Neuronal stem cell (in vitro differentiated cells): ENCODE measurements at regions not wholly inside any gene's neighbourhood (a gene's known extent, or its start where the extent isn't known, plus 50 kb on each side); places are given as distances from the start of the nearest gene placed in this dataset.
"Not testable (repeated sequence)": the region's sequence is repeated elsewhere in the genome, so short reads cannot be mapped to it uniquely, and the experiment has no call there.

Experiments used
- DNase-seq: peaks from one replicate; pipeline ENCODE4 v3.0.0-alpha.2; 2013; ENCODE audit warnings: low spot score
- H2AFZ ChIP-seq: one replicate; pipeline ENCODE4 v1.6.1; 2013; ENCODE audit warnings: mild to moderate bottlenecking, low read length, inconsistent platforms
- H2AK5ac ChIP-seq: 2 replicates; pipeline ENCODE4 v1.6.1; 2013; ENCODE audit warnings: low read depth, mild to moderate bottlenecking, inconsistent platforms, low read length, moderate library complexity, mixed read lengths
- H2BK120ac ChIP-seq: 2 replicates; pipeline ENCODE4 v1.6.1; 2013; ENCODE audit warnings: low read depth, mild to moderate bottlenecking, inconsistent platforms, low read length, moderate library complexity, mixed read lengths
- H2BK12ac ChIP-seq: one replicate; pipeline ENCODE4 v1.6.1; 2013; ENCODE audit warnings: low read length, inconsistent platforms
- H2BK15ac ChIP-seq: 2 replicates; pipeline ENCODE4 v1.6.1; 2013; ENCODE audit warnings: mild to moderate bottlenecking, low read length, inconsistent platforms, mixed read lengths
- H2BK5ac ChIP-seq: one replicate; pipeline ENCODE4 v1.6.1; 2013; ENCODE audit warnings: inconsistent platforms, mild to moderate bottlenecking, low read length, moderate library complexity
- H3K14ac ChIP-seq: one replicate; pipeline ENCODE4 v1.6.1; 2013; ENCODE audit warnings: low read length, inconsistent platforms
- H3K18ac ChIP-seq: 2 replicates; pipeline ENCODE4 v1.6.1; 2013; ENCODE audit warnings: low read length, inconsistent platforms
- H3K23ac ChIP-seq: 2 replicates; pipeline ENCODE4 v1.6.1; 2013; ENCODE audit warnings: low read depth, mild to moderate bottlenecking, mixed read lengths, low read length, inconsistent platforms; ENCODE audit not compliant: poor library complexity
- H3K27ac ChIP-seq: replicated peaks from 3 replicates; pipeline ENCODE4 v1.5.1; 2013; ENCODE audit warnings: low read length, inconsistent platforms
- H3K27me3 ChIP-seq, 3 experiments: 2 replicates each; pipeline ENCODE4 v1.6.1; 2013; ENCODE audit warnings: low read length in 3 of 3, mild to moderate bottlenecking in 2 of 3, inconsistent platforms in 1 of 3, low read depth in 1 of 3, mixed read lengths in 1 of 3, moderate library complexity in 1 of 3; ENCODE audit not compliant: control insufficient read depth in 3 of 3, insufficient read depth in 3 of 3
- H3K36me3 ChIP-seq, 2 donors: replicated peaks in 1 of 2; 2 replicates each; pipeline ENCODE4 v1.6.1; 2013; ENCODE audit warnings: low read length in 2 of 2; ENCODE audit not compliant: control insufficient read depth in 2 of 2, insufficient read depth in 2 of 2
- H3K4ac ChIP-seq: 2 replicates; pipeline ENCODE4 v1.6.1; 2013; ENCODE audit warnings: inconsistent platforms, mild to moderate bottlenecking, low read length, moderate library complexity
- H3K4me1 ChIP-seq, 2 donors: 1 replicate in 1 of 2; 2 replicates in 1 of 2; pipeline ENCODE4 v1.6.1; 2013; ENCODE audit warnings: low read length in 2 of 2, low read depth in 1 of 2; ENCODE audit not compliant: control insufficient read depth in 2 of 2, insufficient read depth in 1 of 2
- H3K4me2 ChIP-seq: one replicate; pipeline ENCODE4 v1.6.1; 2013; ENCODE audit warnings: mild to moderate bottlenecking, low read length, inconsistent platforms; ENCODE audit not compliant: insufficient read depth, poor library complexity, severe bottlenecking
- H3K4me3 ChIP-seq, 2 donors: 2 replicates each; pipeline ENCODE4 v1.5.1; 2013; ENCODE audit warnings: low read length in 2 of 2, mild to moderate bottlenecking in 2 of 2, inconsistent platforms in 1 of 2, moderate library complexity in 1 of 2
- H3K79me1 ChIP-seq: one replicate; pipeline ENCODE4 v1.6.1; 2013; ENCODE audit warnings: low read depth, mild to moderate bottlenecking, inconsistent platforms, low read length, moderate library complexity
- H3K9ac ChIP-seq: one replicate; pipeline ENCODE4 v1.6.1; 2013; ENCODE audit warnings: mild to moderate bottlenecking, low read depth, low read length, inconsistent platforms; ENCODE audit not compliant: poor library complexity
- H3K9me3 ChIP-seq, 2 donors: replicated peaks in 1 of 2; 2 replicates each; pipeline versions ENCODE3 to v1.6.1; 2013; ENCODE audit warnings: low read length in 2 of 2, mild to moderate bottlenecking in 2 of 2, inconsistent platforms in 1 of 2, low read depth in 1 of 2, mixed read lengths in 1 of 2, moderate library complexity in 1 of 2; ENCODE audit not compliant: control insufficient read depth in 2 of 2, insufficient read depth in 1 of 2
- H4K8ac ChIP-seq: one replicate; pipeline ENCODE4 v1.6.1; 2013; ENCODE audit warnings: low read depth, mild to moderate bottlenecking, inconsistent platforms, low read length, moderate library complexity
- H4K91ac ChIP-seq: one replicate; pipeline ENCODE4 v1.6.1; 2013; ENCODE audit warnings: low read length, low read depth, mild to moderate bottlenecking, inconsistent platforms; ENCODE audit not compliant: poor library complexity
- WGBS, 2 donors: extraction: QIAGEN DNeasy Blood & Tissue Kit; methylation state at CpG; one replicate each; pipeline ENCODE4 v1.1.7; 2013; ENCODE audit warnings: missing lambda C conversion rate in 2 of 2, mixed read lengths in 1 of 2; ENCODE audit not compliant: insufficient read length in 2 of 2, insufficient replicate concordance in 1 of 2; ENCODE audit errors: extremely low coverage in 2 of 2; 5-methylcytosine and 5-hydroxymethylcytosine counted together

GRCh38 chr4:164676152-164676551 lies 77.8 kb upstream of the SMIM31 start:
- H4K8ac ChIP-seq, H3K79me1 ChIP-seq, H2BK12ac ChIP-seq, H3K4ac ChIP-seq, H3K9ac ChIP-seq, H4K91ac ChIP-seq, H3K23ac ChIP-seq, H2BK5ac ChIP-seq, H3K14ac ChIP-seq, H3K27me3 ChIP-seq, H3K27ac ChIP-seq, H3K4me2 ChIP-seq, H2BK15ac ChIP-seq, H3K36me3 ChIP-seq, H2BK120ac ChIP-seq, H3K9me3 ChIP-seq, H3K4me3 ChIP-seq, DNase-seq, H3K4me1 ChIP-seq, H2AK5ac ChIP-seq, H3K18ac ChIP-seq: not testable (repeated sequence)
- peak overlapping the region; percentile 40 for H2AFZ ChIP-seq
- WGBS, 2 donors: no CpG with 5 or more reads among the region's 9 CpGs

- WGBS, 2 donors: no CpG with 5 or more reads among the region's 2 CpGs
- Histone ChIP-seq H3K27ac (no peak overlapping the region), H3K14ac (no peak overlapping the region), H3K23ac (no peak overlapping the region), H2BK12ac (no peak overlapping the region), H3K4me2 (no peak overlapping the region), H3K9me3 (no peaks in the 10 kb centered on the region), H3K79me1 (no peaks in the 10 kb centered on the region), H2AFZ (no peak overlapping the region), H3K9ac (no peak overlapping the region), H3K4ac (no peak overlapping the region), H2BK120ac (no peak overlapping the region), H3K27me3 (no peaks in the 10 kb centered on the region), H3K4me3 (no peak overlapping the region), H3K36me3 (no peaks in the 10 kb centered on the region), H2AK5ac (no peak overlapping the region), H2BK15ac (no peak overlapping the region), H3K18ac (no peak overlapping the region), H3K4me1 (no peaks in the 10 kb centered on the region), H4K8ac (no peak overlapping the region), H4K91ac (no peak overlapping the region), H2BK5ac (no peak overlapping the region)
- DNase-seq: no peak
Measured at GRCh38 chr4:164683040-164683439, 70.9 kb upstream of the SMIM31 start.

DNA sequence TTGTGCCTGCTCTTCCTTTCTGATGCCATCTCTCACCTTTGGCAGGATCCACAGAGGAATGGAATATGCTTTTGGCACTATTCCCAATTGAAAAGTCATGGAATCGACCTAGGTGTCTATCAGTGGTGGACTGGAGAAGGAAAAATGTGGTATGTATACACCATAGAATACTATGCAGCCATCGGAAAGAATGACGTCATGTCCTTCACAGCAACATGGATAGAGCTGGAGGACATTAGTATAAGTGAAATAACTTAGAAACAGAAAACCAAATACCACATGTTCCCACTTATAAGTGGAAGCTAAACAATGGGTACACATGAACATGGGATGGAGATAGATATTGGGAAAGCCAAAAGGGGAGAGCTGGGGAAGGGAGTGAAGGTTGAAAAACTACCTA lies 58.3 kb upstream of the SMIM31 start:
- Histone ChIP-seq H3K27me3 (no peaks in the 10 kb centered on the region), H4K8ac (no peak overlapping the region), H3K4ac (no peak overlapping the region), H3K4me2 (no peak overlapping the region), H2BK5ac (no peak overlapping the region), H2BK15ac (no peak overlapping the region), H3K4me1 (no peaks in the 10 kb centered on the region), H3K36me3 (no peaks in the 10 kb centered on the region), H3K9me3 (no peaks in the 10 kb centered on the region), H2AFZ (no peak overlapping the region), H4K91ac (no peak overlapping the region), H3K4me3 (no peak overlapping the region), H2BK12ac (no peak overlapping the region), H3K27ac (no peak overlapping the region), H3K14ac (no peak overlapping the region), H3K18ac (no peak overlapping the region), H2AK5ac (no peak overlapping the region), H3K23ac (no peak overlapping the region), H3K9ac (no peak overlapping the region), H2BK120ac (no peak overlapping the region), H3K79me1 (no peaks in the 10 kb centered on the region)
- DNase-seq: no peak
- WGBS, 2 donors: no CpG with 5 or more reads among the region's 3 CpGs

- no peaks in the 10 kb centered on the region for H3K9me3 ChIP-seq
- no peaks in the 10 kb centered on the region for H3K79me1 ChIP-seq
- H3K4ac ChIP-seq: no peak overlapping the region
- no peak overlapping the region for H2BK120ac ChIP-seq
- H2AFZ ChIP-seq: peak overlapping the region; percentile 71
- no peak overlapping the region for H4K91ac ChIP-seq
- H3K18ac ChIP-seq: peak overlapping the region; percentile 81
- peak; percentile 37 for DNase-seq
- H4K8ac ChIP-seq: no peak overlapping the region
- H3K4me3 ChIP-seq: peak overlapping the region in 1 of 2 donors; percentile 23
- no peaks in the 10 kb centered on the region for H3K4me1 ChIP-seq
- no peak overlapping the region for H3K9ac ChIP-seq
- H2BK12ac ChIP-seq: no peak overlapping the region
- H2AK5ac ChIP-seq: peak overlapping the region; percentile 31
- H3K23ac ChIP-seq: no peak overlapping the region
- no peaks in the 10 kb centered on the region for H3K36me3 ChIP-seq
- H3K4me2 ChIP-seq: no peak overlapping the region
- H2BK5ac ChIP-seq: no peak overlapping the region
- H2BK15ac ChIP-seq: peak overlapping the region; percentile 28
- WGBS, 2 donors: no CpG with 5 or more reads among the region's 10 CpGs
- H3K27me3 ChIP-seq: no peaks in the 10 kb centered on the region
- no peak overlapping the region for H3K14ac ChIP-seq
- H3K27ac ChIP-seq: no peak overlapping the region
Measured at GRCh38 chr4:164700471-164700870, 53.5 kb upstream of the SMIM31 start.
